ENCODE measurements at regions not wholly inside any gene's neighbourhood (a gene's known extent, or its start where the extent isn't known, plus 50 kb on each side); places are given as distances from the start of the nearest gene placed in this dataset.
"Not testable (repeated sequence)": the region's sequence is repeated elsewhere in the genome, so short reads cannot be mapped to it uniquely, and the experiment has no call there.

DNA sequence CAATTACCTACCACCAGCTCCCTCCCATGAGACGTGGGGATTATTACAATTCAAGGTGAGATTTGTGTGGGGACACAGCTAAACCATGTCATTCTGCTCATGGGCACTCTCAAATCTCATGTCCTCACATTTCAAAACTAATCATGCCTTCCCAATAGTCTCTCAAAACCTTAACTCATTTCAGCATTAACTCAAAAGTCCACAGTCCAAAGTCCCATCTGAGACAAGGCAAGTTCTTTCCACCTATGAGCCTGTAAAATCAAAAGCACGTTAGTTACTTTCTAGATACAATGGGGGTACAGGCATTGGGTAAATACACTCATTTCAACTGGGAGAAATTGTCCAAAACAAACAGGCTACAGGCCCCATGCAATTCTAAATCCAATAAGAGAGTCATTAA is 112.8 kb upstream of the OLFM3 start:
- TF ChIP-seq POLR2A, POLR2AphosphoS5 (IDR thresholded peaks at IDR 0.05): not testable (repeated sequence)

All from breast epithelium (tissue), 3 donors.